T-helper 17 cell (primary cell): ENCODE measurements at regions not wholly inside any gene's neighbourhood (a gene's known extent, or its start where the extent isn't known, plus 50 kb on each side); places are given as distances from the start of the nearest gene placed in this dataset.

Source experiments
- ATAC-seq: fragments of 150-1000 bp; cut with Tn5 transposase; 2 replicates; pipeline ENCODE4 v1.10.0; 2021; ENCODE audit warnings: mild to moderate bottlenecking, moderate library complexity
- DNase-seq, 3 donors: peaks; one replicate each; pipeline versions ENCODE4 v3.0.0 to v3.0.0-alpha.2; 2020 to 2021
- H3K9me3 ChIP-seq: one replicate; pipeline ENCODE4 v1.7.0; 2013; ENCODE audit warnings: low read length, mild to moderate bottlenecking; ENCODE audit not compliant: control insufficient read depth, poor library complexity, severe bottlenecking
- H3K27ac Mint-ChIP-seq: one replicate; pipeline ENCODE4 v1.8.0; 2022; ENCODE audit warnings: mild to moderate bottlenecking, moderate library complexity, mixed read lengths
- H3K27me3 Mint-ChIP-seq: one replicate; pipeline ENCODE4 v1.8.0; 2022; ENCODE audit warnings: mixed read lengths
- H3K36me3 Mint-ChIP-seq: one replicate; pipeline ENCODE4 v1.8.0; 2022; ENCODE audit warnings: low read depth, mixed read lengths
- H3K4me1 Mint-ChIP-seq: one replicate; pipeline ENCODE4 v1.8.0; 2022; ENCODE audit warnings: mild to moderate bottlenecking, mixed read lengths
- H3K4me3 Mint-ChIP-seq: one replicate; pipeline ENCODE4 v1.8.0; 2022; ENCODE audit warnings: mild to moderate bottlenecking, moderate library complexity, mixed read lengths

DNA sequence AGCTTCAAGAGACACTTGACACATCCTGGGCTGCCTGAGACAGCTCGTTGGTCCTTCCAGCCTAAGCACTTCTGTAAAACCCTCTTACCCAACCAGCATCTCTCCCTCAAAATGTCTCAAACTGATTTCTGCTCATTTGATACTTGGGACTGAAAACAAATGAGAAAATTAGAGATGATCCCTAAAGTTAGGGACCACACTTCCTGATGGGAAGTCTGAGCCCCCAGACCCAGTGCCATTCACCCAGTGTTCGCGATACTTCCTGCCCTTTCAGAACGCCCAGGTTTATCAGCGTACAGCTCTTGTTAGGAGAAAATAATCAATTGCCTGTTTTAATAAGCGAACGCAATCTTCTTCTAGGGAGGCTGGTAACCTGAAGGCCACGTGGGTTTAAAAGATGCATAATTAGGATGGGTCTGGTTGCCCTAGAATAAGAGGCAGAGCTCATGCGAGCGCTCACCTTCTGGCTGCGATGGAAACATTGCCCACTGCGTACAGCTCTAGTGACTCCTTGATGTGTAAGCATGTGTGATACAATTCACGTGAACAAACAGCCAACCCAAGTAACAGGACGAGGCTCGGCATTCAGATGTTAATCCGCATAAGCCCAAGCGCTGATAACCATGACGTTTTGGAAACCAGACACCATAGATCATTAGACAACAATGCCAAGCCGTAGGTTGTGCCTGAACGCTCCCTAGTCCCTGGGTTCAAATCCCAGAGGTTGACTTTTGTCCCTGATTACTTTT, 213.1 kb downstream of the FOXL1 start:
- H3K36me3 Mint-ChIP-seq = no peaks in the 10 kb centered on the region
- peaks cover 44% of the 10 kb centered on the region for H3K27me3 Mint-ChIP-seq
- H3K9me3 ChIP-seq = no peaks in the 10 kb centered on the region
- no peak overlapping the region for H3K27ac Mint-ChIP-seq
- H3K4me1 Mint-ChIP-seq = no peaks in the 10 kb centered on the region
- no peak for DNase-seq
- no peak overlapping the region for H3K4me3 Mint-ChIP-seq
- ATAC-seq = no peak

DNA sequence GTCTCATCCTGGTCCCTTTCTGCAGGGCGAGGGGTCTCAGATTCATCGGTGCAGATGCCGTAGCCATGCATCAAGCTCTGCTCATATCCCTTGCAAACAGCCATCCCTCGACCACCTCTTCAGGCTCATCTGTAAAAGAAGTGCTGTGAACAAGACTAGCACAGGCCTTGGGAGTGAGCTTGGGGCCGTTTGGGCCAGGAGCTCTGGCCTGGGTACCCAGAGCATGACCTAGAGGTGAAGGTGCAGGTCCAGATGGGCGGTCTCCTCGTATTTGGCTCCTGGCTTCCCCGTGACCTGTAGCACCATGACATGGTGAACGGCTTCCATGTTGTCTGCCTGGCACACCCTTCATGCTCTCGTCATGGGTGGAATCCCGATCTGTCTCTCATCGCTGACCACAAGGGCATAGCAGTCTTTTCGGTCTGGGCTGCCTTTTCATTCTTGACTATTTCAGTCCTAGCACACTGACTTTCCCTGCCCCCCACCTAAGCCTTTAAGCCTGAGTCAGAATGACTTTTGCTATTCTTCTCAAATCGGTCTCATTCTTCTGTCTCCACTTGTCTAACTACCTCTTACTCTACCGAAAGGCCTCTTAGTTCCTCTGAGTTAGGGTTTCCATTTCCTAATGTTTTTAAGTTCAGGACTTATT, 216.0 kb downstream of the FOXL1 start:
- peaks cover 29% of the 10 kb centered on the region for H3K27me3 Mint-ChIP-seq
- H3K4me3 Mint-ChIP-seq = no peak overlapping the region
- no peak for ATAC-seq
- no peaks in the 10 kb centered on the region for H3K36me3 Mint-ChIP-seq
- H3K9me3 ChIP-seq = no peaks in the 10 kb centered on the region
- H3K4me1 Mint-ChIP-seq = no peaks in the 10 kb centered on the region
- H3K27ac Mint-ChIP-seq = no peak overlapping the region
- DNase-seq = no peak

DNA sequence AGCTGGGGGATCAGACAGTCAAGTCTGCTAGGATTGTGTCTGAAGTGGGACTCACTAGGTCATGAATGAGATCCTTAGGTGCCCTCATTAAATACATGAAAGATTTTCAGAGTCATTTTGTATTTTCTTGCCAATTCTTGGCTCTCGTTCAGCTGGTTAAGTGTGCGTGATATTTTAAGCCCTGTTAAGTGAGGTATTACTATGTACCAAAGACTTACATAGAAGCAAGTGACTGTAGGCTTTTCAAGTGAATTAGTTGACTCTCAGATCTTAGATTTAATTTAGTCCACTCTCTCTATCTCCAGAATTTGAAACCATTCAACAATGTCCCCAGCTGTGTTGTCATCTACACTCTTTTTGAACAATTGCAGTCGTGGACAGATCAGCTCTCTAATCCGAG, 219.4 kb downstream of the FOXL1 start:
- Mint-ChIP-seq H3K4me1 (no peaks in the 10 kb centered on the region), H3K27ac (no peak overlapping the region), H3K36me3 (no peaks in the 10 kb centered on the region), H3K27me3 (peaks cover 5% of the 10 kb centered on the region), H3K4me3 (no peak overlapping the region)
- H3K9me3 ChIP-seq = no peaks in the 10 kb centered on the region
- no peak for DNase-seq
- no peak for ATAC-seq

DNA sequence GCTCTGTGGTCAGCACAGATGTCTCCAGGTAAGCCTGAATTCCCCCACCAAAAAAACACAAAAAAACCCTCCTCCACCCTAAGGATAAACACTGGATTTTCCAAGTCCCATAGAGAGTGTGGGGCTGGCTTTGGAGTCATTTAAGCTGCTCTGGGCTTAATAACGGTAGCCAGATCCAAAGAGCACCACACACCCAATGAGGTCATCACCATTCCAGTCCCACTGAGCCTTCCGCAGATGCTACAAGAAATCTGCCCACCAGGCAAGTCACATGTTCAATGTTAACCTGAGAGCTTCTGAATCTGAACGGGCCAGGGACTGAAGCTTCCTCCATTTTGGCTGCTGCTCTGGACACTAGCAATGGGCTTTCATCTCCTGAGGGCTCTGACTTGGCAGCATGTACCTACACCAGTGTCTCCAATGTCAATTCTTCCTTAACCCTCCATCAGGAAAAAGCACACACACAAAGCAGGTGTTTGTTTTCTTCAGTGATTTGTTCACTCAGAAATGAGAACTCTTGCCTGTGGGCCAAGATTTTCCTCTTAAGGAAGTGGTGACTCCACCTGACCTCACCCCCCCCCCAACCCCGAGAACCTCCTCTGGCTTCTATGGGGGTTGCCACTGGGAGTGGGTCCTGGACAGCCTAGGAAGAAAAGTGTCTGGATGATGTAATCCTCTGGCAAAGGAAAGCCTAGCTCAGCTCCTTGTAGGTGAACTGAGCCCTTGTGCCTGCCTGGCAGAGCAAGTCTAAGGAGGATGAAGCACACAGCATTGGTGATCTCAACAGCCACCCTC, 220.1 kb downstream of the FOXL1 start:
- H3K36me3 Mint-ChIP-seq = no peaks in the 10 kb centered on the region
- no peaks in the 10 kb centered on the region for H3K4me1 Mint-ChIP-seq
- no peak overlapping the region for H3K27ac Mint-ChIP-seq
- H3K9me3 ChIP-seq = no peaks in the 10 kb centered on the region
- peaks cover 2% of the 10 kb centered on the region for H3K27me3 Mint-ChIP-seq
- no peak for DNase-seq
- H3K4me3 Mint-ChIP-seq = no peak overlapping the region
- ATAC-seq = no peak

- Mint-ChIP-seq H3K36me3 (no peaks in the 10 kb centered on the region), H3K27ac (no peak overlapping the region), H3K4me3 (no peak overlapping the region), H3K27me3 (peaks cover 4% of the 10 kb centered on the region), H3K4me1 (no peaks in the 10 kb centered on the region)
- no peaks in the 10 kb centered on the region for H3K9me3 ChIP-seq
- no peak for DNase-seq
- no peak for ATAC-seq
Observed at GRCh38 chr16:86799367-86799766, 221.0 kb downstream of the FOXL1 start.

DNA sequence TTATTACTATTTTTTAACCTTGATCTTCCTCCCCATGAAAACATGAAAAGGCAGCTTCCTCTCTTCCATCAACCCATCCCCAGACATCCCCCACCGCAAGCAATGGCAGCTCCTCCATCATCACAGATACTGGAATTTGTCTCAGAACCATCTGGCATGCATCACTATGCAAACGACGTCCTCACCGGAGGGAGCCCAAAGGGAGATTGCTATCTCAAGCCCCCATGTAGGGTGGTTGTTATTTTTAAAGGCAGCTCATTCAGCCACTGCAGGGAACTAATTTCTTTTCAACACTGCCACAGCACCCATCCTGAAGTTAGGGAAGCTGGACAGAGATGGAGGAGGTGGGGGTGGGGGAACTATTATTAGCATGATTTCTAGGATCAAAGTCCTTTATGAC, 222.5 kb downstream of the FOXL1 start:
- DNase-seq = no peak
- ATAC-seq = no peak
- Mint-ChIP-seq H3K4me1 (no peaks in the 10 kb centered on the region), H3K4me3 (no peak overlapping the region), H3K27me3 (peaks cover 8% of the 10 kb centered on the region), H3K36me3 (peaks cover under 1% of the 10 kb centered on the region), H3K27ac (no peak overlapping the region)
- H3K9me3 ChIP-seq = no peaks in the 10 kb centered on the region

GRCh38 chr16:86802013-86802412, 223.7 kb downstream of the FOXL1 start:
- Mint-ChIP-seq H3K27ac (no peak overlapping the region), H3K4me3 (no peak overlapping the region), H3K36me3 (peaks cover 2% of the 10 kb centered on the region), H3K4me1 (no peaks in the 10 kb centered on the region), H3K27me3 (peaks cover 14% of the 10 kb centered on the region)
- no peaks in the 10 kb centered on the region for H3K9me3 ChIP-seq
- DNase-seq (no peak), ATAC-seq (no peak)

DNA sequence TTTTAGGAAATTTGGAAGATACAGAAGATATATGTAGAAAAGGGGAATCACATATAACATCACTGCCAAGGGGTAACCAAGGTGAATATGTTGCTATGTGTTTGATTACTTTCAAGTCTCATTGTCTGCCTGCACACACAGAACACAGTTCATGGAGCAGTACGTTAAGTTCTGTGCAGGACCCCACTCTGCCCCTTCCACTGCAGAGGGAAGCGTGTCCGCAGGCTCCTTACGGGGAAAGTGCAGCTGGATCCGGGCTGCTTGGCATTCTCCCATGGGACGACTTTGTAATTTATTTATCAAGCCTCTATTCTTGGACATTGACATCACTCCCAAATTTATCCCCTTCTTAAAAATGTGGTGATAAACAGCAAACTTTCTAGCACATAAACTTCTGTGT, 226.8 kb downstream of the FOXL1 start:
- Mint-ChIP-seq H3K4me3 (no peak overlapping the region), H3K36me3 (peaks cover 2% of the 10 kb centered on the region), H3K27ac (no peak overlapping the region), H3K4me1 (no peaks in the 10 kb centered on the region), H3K27me3 (peaks cover 20% of the 10 kb centered on the region)
- DNase-seq (no peak), ATAC-seq (no peak)
- no peaks in the 10 kb centered on the region for H3K9me3 ChIP-seq

GRCh38 chr16:86806181-86806837, 228.0 kb downstream of the FOXL1 start:
- Mint-ChIP-seq H3K27ac (no peak overlapping the region), H3K4me3 (no peak overlapping the region), H3K36me3 (peaks cover 2% of the 10 kb centered on the region), H3K4me1 (no peaks in the 10 kb centered on the region), H3K27me3 (peaks cover 23% of the 10 kb centered on the region)
- no peaks in the 10 kb centered on the region for H3K9me3 ChIP-seq
- DNase-seq (no peak), ATAC-seq (no peak)

- peaks cover 26% of the 10 kb centered on the region for H3K27me3 Mint-ChIP-seq
- ATAC-seq (no peak), DNase-seq (no peak)
- H3K36me3 Mint-ChIP-seq = peaks cover 2% of the 10 kb centered on the region
- no peaks in the 10 kb centered on the region for H3K9me3 ChIP-seq
- H3K4me3 Mint-ChIP-seq = no peak overlapping the region
- H3K27ac Mint-ChIP-seq = no peak overlapping the region
- H3K4me1 Mint-ChIP-seq = no peaks in the 10 kb centered on the region
Observed at GRCh38 chr16:86806838-86807351, 228.5 kb downstream of the FOXL1 start.

DNA sequence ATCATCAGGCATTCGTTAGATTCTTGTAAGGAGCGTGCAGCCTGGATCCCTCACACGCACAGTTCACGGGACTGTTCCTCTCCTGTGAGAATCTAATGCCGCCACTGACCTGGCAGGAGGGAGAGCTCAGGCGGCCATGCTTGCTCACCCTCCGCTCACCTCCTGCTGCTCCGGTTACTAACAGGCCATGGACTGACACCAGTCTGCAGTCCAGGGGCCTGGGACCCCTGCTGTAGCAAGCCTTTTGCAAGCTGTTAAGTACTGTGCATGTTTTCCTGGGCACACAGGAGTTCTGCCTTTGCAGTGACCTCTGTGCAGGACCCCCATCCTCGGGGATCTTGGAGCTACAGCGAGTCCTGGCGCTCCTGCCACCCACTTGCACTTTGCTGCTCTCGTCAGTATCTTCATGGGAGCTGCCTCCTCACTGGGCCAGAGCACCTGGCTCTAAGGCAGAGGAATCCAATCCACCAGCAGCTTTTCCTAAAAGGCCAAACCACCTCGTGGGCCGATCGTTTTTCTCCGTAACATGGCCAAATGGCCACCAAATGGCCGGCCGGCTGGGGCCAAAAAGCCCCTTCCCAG, 230.6 kb downstream of the FOXL1 start:
- no peak overlapping the region for H3K27ac Mint-ChIP-seq
- DNase-seq (no peak), ATAC-seq (no peak)
- no peak overlapping the region for H3K4me3 Mint-ChIP-seq
- peaks cover 2% of the 10 kb centered on the region for H3K36me3 Mint-ChIP-seq
- H3K4me1 Mint-ChIP-seq = no peaks in the 10 kb centered on the region
- H3K9me3 ChIP-seq = no peaks in the 10 kb centered on the region
- H3K27me3 Mint-ChIP-seq = peaks cover 26% of the 10 kb centered on the region

DNA sequence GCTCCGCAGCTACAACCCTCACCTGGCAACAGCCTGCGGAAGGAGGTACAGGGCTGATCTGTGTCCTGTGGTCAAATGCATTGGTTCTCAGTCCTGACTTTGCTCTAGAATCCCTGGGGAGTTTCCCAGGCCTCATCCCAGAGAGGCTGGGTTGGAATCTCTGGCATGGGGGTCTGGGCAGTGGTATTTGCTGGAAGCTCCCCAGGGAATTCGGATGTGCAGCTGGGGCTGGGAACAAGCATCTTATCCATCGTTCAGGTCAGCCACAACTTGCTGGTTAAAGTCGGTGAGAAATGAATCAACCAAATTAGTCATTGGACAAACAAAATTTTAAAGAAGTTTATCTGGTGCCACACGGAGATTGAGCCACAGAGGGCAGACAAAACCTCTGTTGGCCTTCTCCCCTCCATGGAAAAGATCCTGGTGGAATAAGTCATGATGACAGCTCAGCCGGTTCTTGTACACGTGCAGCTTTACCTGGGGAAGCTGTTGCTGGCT, 231.2 kb downstream of the FOXL1 start:
- no peaks in the 10 kb centered on the region for H3K9me3 ChIP-seq
- Mint-ChIP-seq H3K27me3 (peaks cover 20% of the 10 kb centered on the region), H3K36me3 (peaks cover 2% of the 10 kb centered on the region), H3K27ac (no peak overlapping the region), H3K4me3 (no peak overlapping the region), H3K4me1 (no peaks in the 10 kb centered on the region)
- ATAC-seq (no peak), DNase-seq (no peak)
